Esophagus (tissue), 2 donors: ENCODE measurements at regions not wholly inside any gene's neighbourhood (a gene's known extent, or its start where the extent isn't known, plus 50 kb on each side); places are given as distances from the start of the nearest gene placed in this dataset.
"Not testable (repeated sequence)": the region's sequence is repeated elsewhere in the genome, so short reads cannot be mapped to it uniquely, and the experiment has no call there.

Source experiments
- H3K27ac ChIP-seq, 2 donors: one replicate each; pipeline ENCODE4 v1.5.1; 2013; ENCODE audit warnings: low read depth in 2 of 2, mild to moderate bottlenecking in 2 of 2, inconsistent platforms in 1 of 2, low read length in 1 of 2, moderate library complexity in 1 of 2
- H3K27me3 ChIP-seq, 2 donors: one replicate each; pipeline ENCODE4 v1.6.1; 2013; ENCODE audit warnings: low read length in 2 of 2, control low read depth in 1 of 2, mild to moderate bottlenecking in 1 of 2; ENCODE audit not compliant: insufficient read depth in 2 of 2, control insufficient read depth in 1 of 2
- H3K36me3 ChIP-seq, 2 donors: one replicate each; pipeline ENCODE4 v1.6.1; 2013; ENCODE audit warnings: low read length in 1 of 2; ENCODE audit not compliant: control insufficient read depth in 2 of 2, insufficient read depth in 2 of 2
- H3K4me1 ChIP-seq, 2 donors: one replicate each; pipeline ENCODE4 v1.6.1; 2013; ENCODE audit warnings: low read length in 1 of 2; ENCODE audit not compliant: control insufficient read depth in 2 of 2, insufficient read depth in 2 of 2
- H3K4me3 ChIP-seq, 2 donors: one replicate each; pipeline ENCODE4 v1.5.1; 2013; ENCODE audit warnings: low read length in 2 of 2, mild to moderate bottlenecking in 2 of 2, low read depth in 1 of 2, moderate library complexity in 1 of 2
- H3K9me3 ChIP-seq, 2 donors: one replicate each; pipeline ENCODE4 v1.6.1; 2013; ENCODE audit warnings: mild to moderate bottlenecking in 2 of 2, low read depth in 1 of 2, low read length in 1 of 2, moderate library complexity in 1 of 2; ENCODE audit not compliant: control insufficient read depth in 2 of 2, insufficient read depth in 1 of 2
- WGBS, 2 donors: extraction: QIAGEN DNeasy Blood & Tissue Kit; methylation state at CpG; one replicate each; pipeline ENCODE4 v1.1.7; 2013; 5-methylcytosine and 5-hydroxymethylcytosine counted together
- donor health status: healthy with polysubstance abuse.
- donor health status: Bipolar disorder and iron deficiency.

DNA sequence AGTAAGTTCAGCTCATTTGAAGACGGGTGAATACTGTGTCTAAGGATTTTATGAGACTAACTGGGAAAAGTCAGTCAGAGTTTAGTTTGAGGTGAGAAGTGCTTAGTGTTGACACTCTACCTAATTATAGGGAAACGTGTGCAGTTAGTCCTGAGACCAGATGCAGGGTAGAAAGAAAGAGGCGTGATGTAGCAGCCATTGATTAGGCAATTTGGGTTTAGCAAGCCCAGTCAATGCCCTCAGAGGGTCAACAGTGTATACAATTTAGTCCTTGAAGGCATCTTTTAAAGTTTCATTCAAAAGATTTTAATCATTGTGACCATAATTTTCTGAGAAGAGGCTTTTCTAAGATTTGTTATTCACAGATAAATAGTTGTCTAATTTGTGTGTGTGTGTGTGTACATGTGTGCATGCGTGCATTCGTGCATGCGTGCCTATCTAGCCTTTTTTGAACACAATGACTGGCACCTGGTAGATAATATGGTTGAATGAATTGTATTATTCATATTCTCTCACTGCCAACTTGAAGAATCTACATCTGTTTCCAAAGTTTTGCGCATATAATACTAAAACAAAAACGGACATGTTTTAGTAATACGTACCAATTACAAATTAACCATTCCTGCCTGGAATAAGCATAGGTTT lies 332.9 kb downstream of the SRGAP2C start:
- 82 to 84% methylated on average over 9 of the region's 9 CpGs for WGBS, 2 donors
- H3K27me3 ChIP-seq = peaks cover 0 to 6% of the 10 kb centered on the region in 2 donors

DNA sequence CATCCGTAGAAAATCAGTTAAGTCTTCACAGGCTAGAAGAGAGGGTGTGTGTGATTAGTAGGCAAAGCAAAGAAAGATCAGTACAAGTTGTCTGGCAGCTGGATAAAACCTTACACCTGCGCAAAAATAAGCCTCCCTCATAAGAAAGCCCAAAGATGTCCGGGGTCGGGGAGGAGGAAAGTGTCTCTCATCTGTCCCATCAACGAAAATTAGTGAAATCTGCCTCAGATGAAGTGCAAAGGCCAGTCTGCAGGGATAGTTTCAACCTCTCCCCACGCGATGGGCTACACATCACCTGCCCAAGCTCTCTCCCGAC lies 333.9 kb downstream of the SRGAP2C start:
- Histone ChIP-seq H3K9me3 (no peaks in the 10 kb centered on the region), H3K36me3 (no peaks in the 10 kb centered on the region), H3K4me3 (peak overlapping the region; percentile 43 to 57), H3K4me1 (peaks cover 0 to 9% of the 10 kb centered on the region in 2 donors), H3K27me3 (peaks cover 0 to 6% of the 10 kb centered on the region in 2 donors), H3K27ac (peak overlapping the region in 1 of 2 donors; percentile 5)
- WGBS, 2 donors = 9 to 15% methylated on average over 8 of the region's 8 CpGs

More for the DNA sequence above, 332.9 kb downstream of the SRGAP2C start:
- Histone ChIP-seq H3K4me1 (peaks cover 0 to 9% of the 10 kb centered on the region in 2 donors), H3K4me3 (no peak overlapping the region), H3K36me3 (no peaks in the 10 kb centered on the region), H3K9me3 (no peaks in the 10 kb centered on the region), H3K27ac (no peak overlapping the region)

DNA sequence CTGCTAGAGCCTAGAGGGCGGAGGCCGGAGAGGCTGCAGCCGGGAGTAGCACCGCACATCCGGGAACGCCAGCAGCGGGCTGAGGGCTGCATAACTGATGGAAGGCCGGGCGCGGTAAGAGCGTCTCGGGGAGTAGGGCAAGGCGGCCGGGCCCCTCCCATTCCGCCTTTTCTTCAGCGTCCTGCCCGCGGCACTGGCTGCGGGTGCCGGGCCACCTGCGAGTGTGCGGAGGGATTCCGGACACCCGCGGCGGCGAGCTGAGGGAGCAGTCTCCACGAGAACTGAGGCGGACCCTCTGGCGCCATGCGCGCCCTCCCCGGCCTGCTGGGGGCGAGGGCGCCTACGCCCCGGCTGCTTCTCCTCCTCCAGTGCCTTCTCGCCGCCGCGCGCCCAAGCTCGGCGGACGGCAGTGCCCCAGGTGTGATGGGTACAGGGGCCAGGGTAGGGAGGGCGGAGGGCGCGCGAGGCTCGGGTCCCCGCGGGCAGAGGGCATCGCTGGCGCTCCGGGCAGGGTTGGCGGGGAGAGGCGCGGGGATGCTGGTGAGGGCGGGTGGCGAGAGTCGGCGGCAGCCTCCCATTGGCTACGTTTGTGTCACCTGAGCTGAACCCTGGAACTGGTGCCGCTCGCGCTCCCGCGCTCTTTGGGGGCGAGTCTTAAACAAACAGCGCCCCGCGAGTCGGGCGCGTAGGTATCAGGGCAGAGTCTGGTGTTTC lies 334.4 kb downstream of the SRGAP2C start:
- WGBS, 2 donors = 1% methylated on average over 61 to 75 of the region's 75 CpGs
- Histone ChIP-seq H3K27ac (peak overlapping the region; percentile 44 to 54), H3K9me3 (no peaks in the 10 kb centered on the region), H3K27me3 (peaks cover 0 to 6% of the 10 kb centered on the region in 2 donors), H3K4me1 (peaks cover 0 to 9% of the 10 kb centered on the region in 2 donors), H3K4me3 (peak overlapping the region; percentile 43 to 57), H3K36me3 (no peaks in the 10 kb centered on the region)

DNA sequence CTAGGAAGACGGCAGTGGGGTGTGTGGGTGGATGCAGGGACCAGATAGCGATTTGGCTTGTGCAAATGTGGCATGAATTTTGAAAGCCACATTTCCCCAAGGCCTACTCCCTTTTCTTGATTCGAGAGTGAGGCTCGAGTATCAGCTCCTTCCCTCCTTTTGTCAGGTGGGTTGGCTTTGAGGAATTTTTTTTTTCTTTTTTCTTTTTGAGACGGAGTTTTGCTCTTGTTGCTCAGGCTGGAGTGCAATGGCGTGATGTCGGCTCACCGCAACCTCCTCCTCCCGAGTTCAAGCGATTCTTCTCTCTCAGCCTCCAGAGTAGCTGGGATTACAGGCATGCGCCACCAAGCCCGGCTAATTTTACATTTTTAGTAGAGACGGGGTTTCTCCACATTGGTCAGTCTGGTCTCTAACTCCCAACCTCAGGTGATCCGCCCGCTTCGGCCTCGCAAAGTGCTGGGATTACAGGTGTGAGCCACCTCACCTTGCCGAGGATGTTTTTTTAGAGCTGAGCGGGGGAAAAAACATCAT lies 335.0 kb downstream of the SRGAP2C start:
- WGBS, 2 donors = 52 to 54% methylated on average over 19 of the region's 19 CpGs
- H3K27ac ChIP-seq, H3K27me3 ChIP-seq, H3K4me1 ChIP-seq, H3K36me3 ChIP-seq, H3K9me3 ChIP-seq: not testable (repeated sequence)
- peak overlapping the region in 1 of 2 donors; percentile 57 for H3K4me3 ChIP-seq

DNA sequence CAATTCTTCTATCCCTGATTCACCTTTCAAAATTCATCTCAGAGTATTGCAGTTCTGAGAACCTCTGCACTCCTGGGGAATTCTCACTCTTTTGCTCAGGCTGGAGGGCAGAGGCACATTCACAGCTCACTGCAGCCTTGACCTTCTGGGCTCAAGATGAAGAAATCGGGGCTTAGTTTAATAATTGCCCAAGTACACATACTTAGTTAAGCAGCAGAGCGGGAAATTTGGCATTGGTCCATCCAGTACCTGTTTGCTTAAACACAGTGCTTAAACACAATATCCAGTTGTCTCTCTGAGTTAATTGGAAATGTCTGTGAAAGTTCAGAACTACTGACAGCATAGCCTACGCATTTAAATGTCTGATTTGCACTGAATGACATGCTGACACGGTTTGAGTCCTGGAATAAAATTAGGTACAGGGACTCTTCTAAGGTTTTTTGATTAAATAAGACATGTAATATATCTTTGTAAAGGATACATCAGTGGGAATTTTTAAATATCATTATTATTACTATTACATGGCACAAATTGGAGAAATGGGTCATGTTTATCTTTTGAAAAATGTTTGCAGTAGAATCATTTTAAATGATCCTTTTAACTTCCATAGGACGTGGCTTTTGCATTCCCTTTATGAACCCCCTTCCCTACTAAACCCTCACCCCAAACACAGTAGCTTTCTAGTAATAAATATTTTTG lies 337.4 kb downstream of the SRGAP2C start:
- Histone ChIP-seq H3K36me3 (no peaks in the 10 kb centered on the region), H3K27me3 (peaks cover 0 to 6% of the 10 kb centered on the region in 2 donors), H3K4me1 (peaks cover 0 to 9% of the 10 kb centered on the region in 2 donors), H3K4me3 (no peak overlapping the region), H3K9me3 (no peaks in the 10 kb centered on the region), H3K27ac (no peak overlapping the region)
- WGBS, 2 donors = 43 to 51% methylated on average over 5 of the region's 5 CpGs

DNA sequence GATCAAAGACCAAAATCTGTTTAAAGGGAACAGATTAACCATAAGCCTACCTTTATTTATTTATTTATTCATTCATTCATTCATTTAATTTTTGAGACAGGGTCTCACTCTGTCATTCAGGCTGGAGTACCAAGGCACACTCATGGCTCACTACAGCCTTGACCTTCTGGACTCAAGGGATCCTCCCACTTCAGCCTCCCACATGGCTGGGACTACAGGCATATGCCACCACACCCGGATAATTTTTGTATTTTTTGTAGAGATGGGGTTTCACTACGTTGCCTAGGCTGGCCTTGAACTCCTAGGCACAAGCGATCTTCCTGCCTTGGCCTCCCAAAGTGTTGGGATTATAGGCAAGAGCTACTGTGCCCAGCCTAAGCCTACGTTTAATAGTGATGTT lies 338.3 kb downstream of the SRGAP2C start:
- H3K4me3 ChIP-seq, H3K36me3 ChIP-seq, H3K9me3 ChIP-seq, H3K27me3 ChIP-seq, H3K27ac ChIP-seq, H3K4me1 ChIP-seq: not testable (repeated sequence)
- 83 to 84% methylated on average over 4 of the region's 4 CpGs for WGBS, 2 donors

DNA sequence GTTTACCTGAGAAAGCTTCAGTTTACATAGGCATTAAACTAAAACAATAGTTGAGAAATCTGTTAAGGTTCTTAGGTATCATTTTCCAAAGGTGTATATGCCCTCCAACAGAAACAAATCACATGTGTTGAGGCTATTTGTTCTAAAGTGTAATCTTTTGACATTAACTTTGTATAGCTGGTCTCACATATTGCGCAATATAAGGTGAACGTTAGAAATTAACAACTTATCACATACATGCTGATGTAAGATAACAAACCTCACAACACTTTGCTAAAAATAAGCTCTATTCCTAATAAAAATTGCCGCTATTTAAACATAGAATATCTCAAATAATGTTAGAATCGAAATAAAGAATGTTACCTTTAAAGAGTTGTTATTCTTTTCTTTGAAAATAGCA lies 340.6 kb downstream of the SRGAP2C start:
- WGBS, 2 donors = 67 to 77% methylated on average over 4 of the region's 4 CpGs
- Histone ChIP-seq H3K27ac (no peak overlapping the region), H3K36me3 (no peaks in the 10 kb centered on the region), H3K9me3 (no peaks in the 10 kb centered on the region), H3K4me3 (no peak overlapping the region), H3K4me1 (no peaks in the 10 kb centered on the region), H3K27me3 (no peaks in the 10 kb centered on the region)

DNA sequence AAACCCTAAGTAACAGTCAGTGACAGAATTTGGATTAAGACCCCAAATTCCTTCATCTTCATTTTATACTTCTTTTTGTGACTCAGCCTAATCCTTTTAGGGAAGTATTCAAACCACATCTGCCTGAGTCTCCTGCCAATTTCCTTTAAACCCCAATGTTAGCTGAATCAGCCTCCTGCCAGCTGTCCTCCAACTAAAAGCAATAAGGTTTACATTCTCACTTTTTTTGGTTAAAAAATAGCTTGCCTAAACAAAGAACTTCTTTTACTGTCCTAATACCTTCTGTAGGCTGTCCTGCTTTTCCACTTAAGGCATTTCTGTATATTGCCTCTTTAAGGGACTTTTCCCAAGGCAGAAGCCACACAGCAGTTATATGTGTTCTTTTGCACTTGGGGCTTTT lies 344.2 kb downstream of the SRGAP2C start:
- not testable (repeated sequence) for H3K9me3 ChIP-seq, H3K27ac ChIP-seq

DNA sequence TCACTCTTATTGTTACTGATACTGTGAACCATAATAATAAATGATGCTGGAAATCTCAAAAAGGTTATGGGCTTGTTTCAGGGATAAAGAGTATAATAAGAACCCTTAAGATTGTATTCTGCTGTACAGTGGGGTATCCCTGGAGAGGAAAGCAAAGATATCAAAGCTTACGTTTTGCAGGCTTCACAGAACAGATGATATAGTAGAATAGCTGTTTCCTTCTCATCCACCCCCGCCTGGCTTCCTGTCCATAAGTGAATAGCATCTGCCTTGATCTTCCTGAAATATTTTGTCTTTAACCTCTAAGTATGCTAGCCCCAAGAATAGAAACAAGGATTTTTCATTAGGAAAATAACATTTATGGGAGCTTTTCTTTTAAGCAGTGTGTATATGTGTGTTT lies 345.3 kb downstream of the SRGAP2C start:
- H3K4me1 ChIP-seq, H3K4me3 ChIP-seq, H3K36me3 ChIP-seq, H3K27me3 ChIP-seq, H3K9me3 ChIP-seq, H3K27ac ChIP-seq: not testable (repeated sequence)
- 64 to 65% methylated on average over 2 of the region's 2 CpGs for WGBS, 2 donors

More for the DNA sequence above, 344.2 kb downstream of the SRGAP2C start:
- H3K27me3 ChIP-seq, H3K36me3 ChIP-seq, H3K4me1 ChIP-seq, H3K4me3 ChIP-seq: not testable (repeated sequence)
